NCI-H1105 (cell line): ENCODE measurements at regions not wholly inside any gene's neighbourhood (a gene's known extent, or its start where the extent isn't known, plus 50 kb on each side); places are given as distances from the start of the nearest gene placed in this dataset.
"Not testable (repeated sequence)": the region's sequence is repeated elsewhere in the genome, so short reads cannot be mapped to it uniquely, and the experiment has no call there.

Source experiments
- DNase-seq: peaks from one replicate; lab custom pipeline; 2025; lab: John Stamatoyannopoulos, UW

DNA sequence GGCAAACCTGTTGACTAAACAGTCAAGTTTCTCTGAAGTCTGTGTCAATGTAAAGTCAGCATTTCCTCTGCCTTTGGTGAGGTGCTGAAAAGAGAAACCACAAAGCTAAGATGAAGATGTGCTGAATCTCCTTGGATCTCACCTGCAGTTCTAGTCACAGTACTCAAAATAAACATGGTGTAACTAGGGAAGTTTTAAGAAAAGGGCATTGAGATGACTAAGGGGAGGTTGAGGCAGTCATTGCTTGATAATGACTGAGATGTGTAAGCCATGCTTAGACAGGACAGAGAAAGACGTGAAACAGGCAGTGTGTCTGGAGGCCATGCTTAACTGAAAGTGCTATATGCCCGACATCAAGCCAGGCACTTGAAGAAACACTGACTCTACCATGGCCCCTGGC is 1010.0 kb upstream of the CELF4 start:
- no peak for DNase-seq

DNA sequence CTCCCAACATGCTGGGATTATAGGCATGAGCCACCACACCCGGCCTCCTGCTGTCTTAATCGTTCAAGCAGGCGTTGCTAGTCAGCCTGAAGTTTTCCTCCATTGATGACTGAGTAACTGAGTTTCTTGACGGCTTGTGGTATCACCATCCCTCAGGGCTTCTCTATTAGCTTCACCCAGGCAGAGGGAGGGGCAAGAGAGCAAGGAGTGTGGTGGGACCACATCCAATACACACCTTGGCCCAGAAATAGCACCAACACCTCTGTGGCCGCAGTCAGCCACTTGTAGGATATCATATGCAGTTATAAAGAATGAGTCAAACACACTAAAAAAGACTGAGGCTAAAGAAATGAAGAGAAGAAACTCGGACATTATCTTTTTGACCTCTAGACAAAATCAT is 1009.4 kb upstream of the CELF4 start:
- DNase-seq, result no peak

- DNase-seq, result peak; percentile 93
Measured at GRCh38 chr18:38572554-38573111, 1007.0 kb upstream of the CELF4 start.

- DNase-seq, result no peak
Measured at GRCh38 chr18:38571651-38572050, 1006.1 kb upstream of the CELF4 start.

DNA sequence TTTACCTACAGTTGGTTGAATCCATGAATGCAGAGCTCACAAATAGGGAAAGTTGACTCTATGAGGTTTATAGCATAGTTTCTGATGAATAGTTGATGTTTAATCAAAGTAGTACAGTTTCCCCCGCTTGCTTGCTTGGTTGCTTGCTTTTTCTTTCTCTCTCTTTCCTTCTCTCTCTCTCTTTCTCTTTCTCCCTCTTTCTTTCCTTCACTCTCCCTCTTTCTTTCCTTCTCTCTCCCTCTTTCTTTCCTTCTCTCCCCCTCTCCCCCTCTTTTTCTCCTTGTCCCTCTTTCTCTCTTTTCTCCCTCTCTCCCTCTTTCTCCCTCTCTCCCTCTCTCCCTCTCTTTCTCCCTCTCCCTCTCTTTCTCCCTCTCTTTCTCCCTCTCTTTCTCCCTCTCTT is 999.9 kb upstream of the CELF4 start:
- DNase-seq, result no peak

DNA sequence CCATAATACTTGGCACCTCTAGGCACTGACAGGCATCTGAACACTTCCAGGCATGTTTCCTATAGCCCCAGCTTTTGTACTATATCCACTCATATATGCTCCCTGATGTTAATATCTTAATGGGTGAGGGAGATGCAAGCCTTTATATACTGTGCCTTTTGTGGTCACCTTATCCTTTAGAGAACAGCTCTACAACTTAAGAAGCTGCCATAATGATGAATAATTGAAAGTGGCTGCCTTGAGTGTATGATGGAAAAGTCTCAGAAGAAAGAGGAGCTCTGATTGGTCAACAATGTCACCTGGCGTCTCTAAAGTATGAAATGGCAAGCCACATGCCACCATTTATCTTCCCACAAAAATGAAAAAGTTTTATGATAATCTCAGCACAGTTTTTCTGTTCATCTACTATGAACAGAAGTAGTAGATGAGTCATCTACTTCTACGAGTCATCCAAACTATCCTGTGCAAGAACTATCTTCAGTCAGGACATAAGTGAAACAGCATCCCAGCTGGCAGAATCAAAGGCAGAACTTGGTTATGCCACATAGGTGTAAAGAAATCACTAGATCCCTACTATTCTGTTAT is 997.9 kb upstream of the CELF4 start:
- no peak for DNase-seq

DNA sequence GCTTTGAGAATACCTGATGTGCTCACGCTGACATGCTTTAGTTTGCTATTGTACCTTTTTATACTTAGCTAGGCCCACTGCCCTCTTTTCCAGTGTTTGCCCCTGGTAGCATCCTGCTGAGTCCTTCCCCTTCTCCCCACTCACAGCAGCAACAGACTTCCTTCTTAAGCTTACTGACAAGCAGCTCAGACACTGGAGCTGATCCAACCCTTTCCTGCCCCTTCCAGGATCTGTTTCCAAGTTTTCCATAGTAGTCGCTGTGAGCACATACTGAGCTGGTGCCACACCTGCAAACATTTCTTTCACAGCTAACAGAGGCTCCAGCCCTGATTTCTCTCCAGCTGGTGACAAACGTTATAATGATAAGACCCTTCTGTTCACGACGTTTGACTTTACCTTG is 991.4 kb upstream of the CELF4 start:
- DNase-seq, result no peak

DNA sequence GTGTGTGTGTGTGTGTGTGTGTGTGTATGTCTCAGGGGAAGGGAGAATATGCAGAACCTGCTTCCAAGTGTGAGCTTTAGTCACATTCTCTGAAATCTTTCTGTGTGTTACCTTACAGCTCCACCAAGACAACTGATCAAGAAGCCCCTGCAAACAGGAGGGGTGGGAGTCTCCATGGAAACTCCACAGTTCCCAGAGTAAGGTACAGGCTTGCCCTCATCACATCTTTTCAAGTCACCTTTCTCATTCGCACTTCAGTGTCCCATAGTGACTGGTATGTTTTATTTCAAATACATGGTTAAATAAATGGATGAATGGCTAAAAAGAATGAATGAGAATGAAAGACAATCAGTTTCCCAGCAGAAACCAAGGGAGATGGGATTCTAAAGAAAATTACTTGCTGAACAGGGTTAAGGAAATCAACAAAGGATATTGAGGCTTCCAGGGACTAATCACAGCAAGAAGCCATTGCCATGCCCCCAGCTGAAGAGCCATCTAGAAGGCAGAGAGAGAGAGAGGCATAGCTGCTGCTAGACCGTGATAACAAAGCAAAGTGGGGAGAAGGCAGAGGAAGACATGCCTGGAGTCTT is 987.2 kb upstream of the CELF4 start:
- DNase-seq, result no peak

GRCh38 chr18:38551881-38552280 is 986.3 kb upstream of the CELF4 start:
- no peak for DNase-seq

- no peak for DNase-seq
Measured at GRCh38 chr18:38545071-38545470, 979.5 kb upstream of the CELF4 start.

- no peak for DNase-seq
Measured at GRCh38 chr18:38539856-38540255, 974.3 kb upstream of the CELF4 start.

GRCh38 chr18:38539371-38539770 is 973.8 kb upstream of the CELF4 start:
- no peak for DNase-seq

DNA sequence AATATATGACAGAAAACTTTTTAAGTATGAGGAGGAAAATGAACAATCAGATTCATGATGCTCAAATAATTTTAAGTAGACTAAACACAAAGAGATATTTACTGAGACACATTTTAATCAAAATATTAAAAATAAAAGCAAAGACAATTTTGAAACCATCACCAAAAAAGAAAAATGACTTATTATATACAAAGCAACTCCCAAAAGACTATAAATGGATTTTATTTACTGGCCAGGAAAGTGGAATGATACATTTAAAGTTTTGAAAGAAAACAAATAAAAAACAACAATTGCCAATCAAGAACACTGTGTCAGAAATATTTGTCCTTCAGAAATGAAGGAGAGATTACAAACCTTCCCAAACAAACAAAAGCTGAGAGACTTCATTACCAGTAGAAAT is 968.5 kb upstream of the CELF4 start:
- DNase-seq, result no peak

- no peak for DNase-seq
Measured at GRCh38 chr18:38526922-38527321, 961.3 kb upstream of the CELF4 start.

GRCh38 chr18:38525039-38525438 is 959.4 kb upstream of the CELF4 start:
- no peak for DNase-seq

DNA sequence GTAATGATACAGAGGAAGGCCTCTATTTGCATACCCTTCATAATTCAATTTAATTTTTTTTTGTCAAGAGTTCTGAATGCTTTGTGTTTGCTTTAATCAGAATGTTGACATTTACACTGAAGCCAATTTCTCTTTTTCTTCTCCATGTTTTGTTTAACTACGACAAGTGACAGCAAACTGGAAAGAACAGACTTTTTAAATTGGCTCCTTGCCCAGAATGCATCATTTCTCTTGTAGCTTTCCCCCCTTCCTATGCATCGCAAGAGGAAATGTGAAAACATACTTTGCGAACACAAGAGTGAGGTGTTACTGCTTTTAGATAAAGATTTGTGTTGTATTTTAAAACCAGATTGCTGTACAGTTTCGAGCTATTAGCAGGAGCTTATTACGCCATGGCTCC is 955.2 kb upstream of the CELF4 start:
- peak; percentile 78 for DNase-seq

DNA sequence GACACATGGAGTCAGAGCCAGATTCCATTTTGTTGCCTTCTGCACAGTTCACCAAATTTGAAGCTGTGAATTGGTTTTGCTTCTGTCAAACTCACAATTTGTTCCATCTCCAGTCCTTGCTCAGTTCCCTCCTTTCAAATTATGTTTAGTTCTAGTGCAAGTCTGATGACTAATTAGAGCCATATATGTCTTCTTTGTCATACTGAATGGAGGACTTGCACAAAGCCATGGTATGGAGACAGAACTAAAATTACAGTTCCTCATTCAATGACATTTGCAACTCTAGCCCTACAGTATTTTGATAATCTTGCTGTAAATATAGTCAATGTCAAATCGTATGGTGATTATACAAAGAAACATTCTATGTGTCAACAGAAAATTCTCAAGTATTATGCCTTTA is 936.9 kb upstream of the CELF4 start:
- no peak for DNase-seq

GRCh38 chr18:38497266-38497665 is 931.7 kb upstream of the CELF4 start:
- no peak for DNase-seq

DNA sequence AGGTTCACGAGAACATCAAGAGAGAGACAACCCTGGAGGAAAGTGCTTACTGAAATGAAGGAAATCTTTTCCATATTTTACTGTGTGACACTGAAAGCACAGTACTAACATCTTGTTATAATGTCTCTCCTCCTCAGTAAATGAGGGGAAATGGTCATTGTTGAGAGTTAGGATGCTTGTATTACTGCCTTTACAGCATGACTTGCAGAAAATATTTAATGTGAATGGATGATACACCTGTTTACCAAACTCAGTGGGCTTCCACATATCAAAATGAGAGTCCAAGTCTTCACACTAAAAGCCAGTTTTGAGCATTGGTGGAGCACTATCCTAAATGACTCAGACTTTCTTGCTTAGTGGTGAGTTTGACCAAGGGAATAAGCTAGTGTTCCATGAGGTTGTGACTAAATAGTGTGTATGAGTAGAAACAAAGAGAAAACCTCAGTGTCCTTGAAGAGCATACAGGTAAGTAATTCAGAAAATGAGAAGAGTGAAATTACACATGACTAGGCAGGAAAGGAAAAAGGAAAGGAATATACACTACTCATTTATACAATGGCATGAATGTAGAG is 930.7 kb upstream of the CELF4 start:
- DNase-seq, result no peak

- DNase-seq, result no peak
Measured at GRCh38 chr18:38494065-38494464, 928.5 kb upstream of the CELF4 start.

GRCh38 chr18:38491195-38491594 is 925.6 kb upstream of the CELF4 start:
- no peak for DNase-seq

- not testable (repeated sequence) for DNase-seq
Measured at GRCh38 chr18:38489721-38490120, 924.1 kb upstream of the CELF4 start.

DNA sequence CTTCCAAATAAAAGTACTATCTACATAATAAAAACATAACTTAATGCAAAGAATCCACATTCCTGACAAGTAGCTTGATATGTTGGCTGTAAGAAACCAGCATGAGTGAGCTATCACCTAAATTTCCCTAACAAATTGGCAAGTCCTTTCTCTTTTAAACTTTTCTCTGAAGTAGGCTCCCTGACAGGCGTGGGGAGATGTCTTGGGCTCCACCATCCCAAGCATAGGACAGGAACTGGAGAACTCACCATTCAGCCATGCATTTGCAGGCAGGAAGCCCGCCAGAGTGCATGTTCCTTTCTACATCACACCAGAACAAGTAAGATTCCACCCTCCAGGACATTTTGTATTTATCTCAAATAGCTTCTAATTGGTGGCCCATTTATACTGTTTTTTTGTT is 921.9 kb upstream of the CELF4 start:
- no peak for DNase-seq

GRCh38 chr18:38483326-38483725 is 917.7 kb upstream of the CELF4 start:
- DNase-seq, result no peak
